ENCODE measurements at regions not wholly inside any gene's neighbourhood (a gene's known extent, or its start where the extent isn't known, plus 50 kb on each side); places are given as distances from the start of the nearest gene placed in this dataset.

DNA sequence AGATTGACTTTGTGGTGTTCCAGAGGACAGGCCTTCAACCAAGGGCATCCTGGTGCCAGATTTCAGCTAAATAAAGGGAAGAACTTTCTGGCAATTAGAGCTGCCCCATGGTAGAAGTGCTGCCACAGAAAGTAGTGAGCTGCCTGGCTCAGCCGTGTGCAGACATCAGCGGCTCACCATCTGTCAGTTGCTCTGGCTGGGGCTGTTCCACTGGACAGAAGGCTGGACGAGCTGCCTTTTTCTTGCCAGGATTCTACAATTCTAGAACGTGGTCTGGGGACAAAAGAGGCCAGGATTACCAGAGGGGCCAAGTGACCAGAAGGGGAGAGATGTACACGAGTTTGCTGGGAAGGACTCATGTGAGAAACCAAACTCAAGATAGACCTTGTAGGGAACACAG, 107.0 kb upstream of the RPL38 start:
- no peak for DNase-seq

DNA sequence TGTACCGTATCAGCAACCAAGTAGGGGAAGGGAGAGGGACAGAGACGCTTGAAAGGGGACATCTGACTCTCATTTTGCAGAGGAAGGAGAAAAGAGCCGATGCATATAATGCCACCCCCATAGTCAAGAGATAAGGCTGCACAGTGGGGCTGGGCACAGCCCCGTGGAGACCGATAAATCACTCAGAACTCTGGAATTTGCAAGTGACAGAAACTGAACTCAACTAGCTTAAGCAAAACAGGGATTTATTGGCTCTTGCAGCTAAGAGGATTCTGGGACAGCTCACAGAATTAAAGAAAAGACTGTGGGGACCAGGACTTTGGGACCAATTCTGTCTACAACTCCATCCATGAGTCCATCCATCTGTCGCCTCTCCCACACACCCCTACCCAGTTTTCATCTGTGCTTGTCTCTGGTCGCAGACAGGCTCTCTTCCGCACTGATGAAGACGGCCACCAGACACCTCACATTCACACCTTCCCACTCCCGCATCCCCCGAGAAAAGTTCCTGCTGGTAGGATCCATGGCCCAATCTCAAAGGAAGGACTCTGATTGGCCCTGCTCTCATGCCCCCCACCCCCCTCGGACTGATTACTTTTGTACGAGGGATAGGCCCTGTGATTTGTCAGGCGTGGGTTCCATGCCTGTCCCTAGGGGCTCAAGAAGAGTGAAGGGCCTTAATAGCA, 105.9 kb upstream of the RPL38 start:
- DNase-seq: no peak

DNA sequence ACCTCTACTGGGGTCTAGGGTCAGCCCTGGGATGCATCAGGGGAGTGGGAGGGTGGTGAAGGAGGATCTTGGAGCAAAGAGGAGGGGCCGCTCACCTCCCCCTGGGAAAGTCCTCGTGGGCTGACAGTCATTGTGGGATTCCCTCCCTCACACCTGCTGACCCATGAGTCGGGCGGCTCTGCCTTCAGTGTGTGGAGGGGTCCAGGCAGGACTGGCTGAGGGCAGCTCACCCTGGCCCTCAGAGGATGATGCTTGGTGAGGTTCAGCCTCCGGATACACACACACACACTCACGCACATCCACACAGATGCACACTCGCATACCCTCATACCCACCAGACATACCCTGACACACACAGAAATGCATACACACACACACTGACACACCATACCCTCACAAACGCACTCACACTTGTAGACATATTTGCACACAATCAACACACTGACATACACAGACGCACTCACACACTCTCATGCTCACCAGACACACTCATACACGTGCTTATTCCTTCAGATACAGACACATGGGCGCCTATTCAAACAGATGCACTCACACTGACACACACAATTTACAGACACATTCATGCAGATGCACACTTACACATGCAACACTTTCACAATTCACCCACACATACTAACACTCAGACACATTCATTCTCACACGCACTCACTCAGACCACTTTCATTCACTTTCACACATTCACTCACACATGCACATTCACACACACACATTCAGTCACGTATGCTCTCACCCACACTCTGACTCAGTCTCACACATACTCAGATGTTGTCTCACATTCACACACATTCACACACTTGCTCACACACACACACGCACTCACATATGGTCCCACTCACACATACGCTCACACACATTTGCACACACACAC, 105.1 kb upstream of the RPL38 start:
- no peak for DNase-seq

DNA sequence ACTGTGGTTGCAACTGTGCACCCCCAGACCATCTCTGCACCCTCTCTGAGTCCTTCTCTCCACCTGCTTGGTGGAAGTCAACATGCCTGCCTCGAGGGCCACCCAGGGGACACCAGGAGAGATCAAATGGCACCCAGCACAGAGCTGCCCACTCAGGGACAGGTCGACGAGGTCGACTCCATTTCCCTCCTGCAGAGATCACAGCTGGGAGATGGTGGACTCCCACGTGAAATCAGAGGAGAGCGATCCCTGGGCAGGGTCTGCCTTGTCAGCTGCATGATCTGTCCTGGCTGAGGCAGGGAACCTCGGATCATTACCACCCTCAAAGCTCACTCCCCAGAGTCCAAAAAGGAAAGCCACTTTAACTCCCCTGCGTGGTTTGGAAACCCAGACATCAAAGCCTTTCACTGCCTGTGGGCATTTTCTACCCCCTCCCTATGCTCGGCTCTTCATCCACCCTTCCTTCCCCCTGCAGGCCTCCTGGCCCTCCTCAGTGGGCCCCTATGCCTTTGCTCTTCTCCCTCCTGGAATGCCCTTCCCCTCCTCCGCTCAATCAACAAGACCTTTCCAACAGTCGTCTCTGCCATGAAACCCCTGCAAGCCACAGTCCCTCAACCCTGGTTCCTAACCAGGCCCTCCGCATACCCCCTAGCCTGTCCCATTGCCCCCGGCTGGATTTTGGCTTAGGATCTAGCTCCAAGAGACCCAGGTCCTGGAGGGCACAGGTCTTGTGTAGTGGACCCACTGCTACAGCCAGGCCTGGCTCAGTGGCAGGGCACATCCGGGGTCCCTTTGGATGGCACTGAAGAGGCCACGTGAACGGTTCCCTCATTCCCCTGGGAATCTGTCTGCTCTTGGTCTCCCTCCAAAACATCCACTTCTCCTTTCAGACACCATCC, 103.8 kb upstream of the RPL38 start:
- DNase-seq: no peak

DNA sequence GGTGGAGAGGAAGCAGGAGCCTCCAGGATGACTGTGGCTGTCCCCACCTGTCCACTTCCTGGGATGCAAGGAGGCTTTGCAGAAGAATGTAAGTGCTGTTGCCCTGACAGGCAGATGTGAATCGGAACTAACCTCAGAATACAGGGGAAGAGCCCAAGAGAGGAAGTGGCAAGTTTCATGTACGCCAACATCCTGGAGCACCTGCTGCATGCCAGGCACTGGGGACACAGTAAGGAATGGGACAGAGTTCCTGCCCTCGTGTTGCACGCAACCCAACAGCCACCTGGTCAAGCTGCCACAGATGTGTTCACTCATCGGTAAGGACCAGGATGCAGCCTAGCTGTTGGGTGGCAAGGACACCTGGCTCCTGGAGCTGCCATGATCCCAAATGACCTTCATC, 98.6 kb upstream of the RPL38 start:
- no peak for DNase-seq

DNA sequence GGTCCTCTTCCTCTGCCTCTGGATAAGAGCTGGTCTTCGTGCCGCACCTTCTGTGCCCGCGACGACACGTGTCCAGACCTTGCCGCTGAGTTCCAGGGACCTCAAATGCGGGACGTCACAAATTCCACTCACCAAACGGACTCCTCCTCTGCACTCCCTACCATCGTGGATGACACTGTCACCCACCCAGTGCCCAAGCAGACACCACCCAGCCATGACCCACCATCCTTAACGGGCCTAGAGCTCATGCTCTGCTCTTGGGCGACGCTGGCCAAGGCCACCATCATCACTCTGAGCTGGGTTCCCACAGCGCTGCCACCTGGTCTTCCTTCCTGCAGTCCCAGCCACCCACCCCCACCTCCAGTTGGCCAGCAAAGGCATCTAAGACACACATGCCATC, 96.4 kb upstream of the RPL38 start:
- DNase-seq: no peak

DNA sequence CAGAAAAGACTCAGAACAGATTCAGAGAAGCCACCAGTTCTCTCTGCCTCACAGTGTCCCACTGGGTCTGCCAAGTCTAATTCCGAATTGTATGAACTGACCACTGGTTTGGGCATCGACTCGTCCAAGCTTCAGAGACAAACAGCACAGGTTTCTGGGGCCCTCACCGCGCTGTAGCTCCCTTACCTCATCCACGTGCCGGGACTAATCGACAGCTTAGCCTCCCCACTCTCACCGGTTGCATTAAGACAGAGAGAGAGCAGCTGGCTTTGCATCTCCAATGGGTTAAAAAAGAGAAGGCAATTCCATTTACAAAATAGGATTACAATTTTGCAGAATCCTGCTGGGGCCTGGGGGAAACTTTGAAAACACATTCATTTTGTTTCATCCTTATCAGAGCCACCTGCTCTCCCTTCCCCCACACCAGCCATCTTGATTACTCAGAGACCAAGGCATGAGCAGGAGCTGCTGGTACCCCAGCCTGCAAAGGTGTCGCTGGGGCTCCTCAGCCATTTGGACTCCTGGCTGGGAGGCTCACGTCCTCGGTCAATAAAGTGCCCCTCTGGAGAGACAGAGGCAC, 95.3 kb upstream of the RPL38 start:
- no peak for DNase-seq

DNA sequence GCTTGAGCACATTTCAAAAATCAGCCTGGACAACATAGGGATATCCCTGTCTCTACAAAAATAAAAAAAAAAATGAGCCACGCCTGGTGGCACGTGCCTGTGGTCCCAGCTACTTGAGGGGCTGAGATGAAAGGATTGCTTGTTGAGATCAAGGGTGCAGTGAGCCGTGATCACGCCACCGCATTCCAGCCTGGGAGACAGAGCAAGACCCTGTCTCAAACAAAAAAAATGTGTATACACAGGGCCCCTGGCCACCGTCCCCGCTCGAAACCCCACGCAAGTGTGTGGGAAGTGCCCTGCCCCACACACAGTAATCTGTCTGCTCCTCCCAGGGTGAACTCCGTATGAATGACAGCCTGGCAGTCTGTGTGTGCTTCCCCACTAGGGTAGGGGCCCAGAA, 93.0 kb upstream of the RPL38 start:
- DNase-seq: no peak

DNA sequence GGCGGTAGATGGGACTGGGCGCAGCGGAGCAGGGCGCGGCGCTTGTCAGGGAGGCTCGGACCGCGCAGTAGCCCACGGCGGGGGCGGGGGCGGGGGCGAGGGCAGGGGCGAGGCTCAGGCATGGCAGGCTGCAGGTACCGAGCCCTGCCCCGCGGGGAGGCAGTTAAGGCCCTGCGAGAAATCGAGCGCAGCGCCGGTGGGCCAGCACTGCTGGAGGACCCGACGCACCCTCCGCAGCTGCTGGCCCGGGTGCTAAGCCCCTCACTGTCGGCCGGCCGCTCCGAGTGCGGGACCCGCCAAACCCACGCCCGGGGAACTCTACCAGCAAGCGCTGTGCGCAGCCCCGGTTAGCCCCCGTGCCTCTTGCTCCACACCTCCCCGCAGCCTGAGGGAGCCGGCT, 90.2 kb upstream of the RPL38 start:
- no peak for DNase-seq

DNA sequence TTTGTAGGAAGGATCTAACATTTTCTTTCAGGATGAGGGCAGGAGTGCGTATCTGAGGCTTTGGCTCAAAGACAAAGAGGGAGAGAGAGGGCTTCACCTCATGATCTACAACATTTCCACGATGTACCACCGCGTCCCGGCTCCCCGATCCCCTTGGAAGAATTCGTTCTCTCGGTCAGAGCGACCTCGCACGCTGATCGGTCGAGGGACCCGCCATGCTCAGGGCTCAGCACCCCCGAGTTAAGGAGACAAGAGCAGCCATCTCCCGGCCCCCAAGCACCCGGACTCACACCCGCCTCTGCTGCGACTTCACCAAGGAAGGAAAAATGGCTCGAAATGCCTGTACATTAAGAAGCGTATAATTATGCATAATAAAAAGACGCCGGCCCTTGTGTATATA, 89.5 kb upstream of the RPL38 start:
- DNase-seq: no peak

DNA sequence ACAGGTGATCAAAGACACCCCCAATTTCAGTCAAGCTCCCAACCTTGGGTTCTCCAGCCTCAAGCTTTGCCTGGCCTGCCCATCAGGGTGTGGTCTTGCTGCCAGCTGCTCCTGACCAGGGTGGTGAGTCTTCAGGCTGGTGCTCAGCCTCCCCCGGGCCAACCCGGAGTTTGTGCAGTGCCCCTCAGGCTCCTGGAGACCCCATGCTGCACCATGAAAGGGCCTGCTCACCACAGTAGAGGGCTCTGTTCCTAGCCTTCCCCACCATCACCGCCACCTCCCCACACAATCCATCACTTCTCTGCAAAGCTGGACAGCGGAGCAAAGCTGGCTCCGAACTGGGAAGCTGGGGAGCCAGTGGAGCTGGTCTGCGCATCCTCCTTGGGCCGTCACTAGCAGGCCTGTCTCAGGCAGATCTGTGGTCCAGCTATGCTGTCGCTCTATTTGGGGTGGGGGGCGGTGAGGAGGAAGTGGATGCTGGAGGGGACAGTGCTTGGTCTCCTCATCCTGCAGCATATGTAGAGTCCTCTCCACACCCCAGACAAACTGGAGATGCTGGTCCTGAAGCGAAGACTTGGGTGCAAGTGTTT, 88.5 kb upstream of the RPL38 start:
- no peak for DNase-seq

DNA sequence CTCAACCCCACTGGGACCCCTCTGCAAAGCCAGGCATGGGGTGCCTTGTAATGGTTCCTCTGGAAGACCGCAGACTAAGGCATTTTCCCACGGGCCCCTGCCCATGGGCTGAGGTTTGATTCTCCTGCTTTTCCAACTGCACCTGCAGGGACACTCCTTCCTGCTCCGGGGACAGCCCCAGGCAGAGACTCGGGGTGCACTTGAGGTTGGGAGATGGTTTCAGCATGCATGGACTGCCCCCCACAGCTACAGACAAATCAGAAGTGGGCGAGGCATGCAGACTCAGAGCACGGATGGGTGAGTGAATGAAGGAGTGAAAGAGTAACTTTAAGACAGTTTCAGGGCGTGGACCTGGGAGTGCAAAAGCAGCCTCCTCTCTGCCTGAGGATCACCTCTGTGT, 87.9 kb upstream of the RPL38 start:
- no peak for DNase-seq

DNA sequence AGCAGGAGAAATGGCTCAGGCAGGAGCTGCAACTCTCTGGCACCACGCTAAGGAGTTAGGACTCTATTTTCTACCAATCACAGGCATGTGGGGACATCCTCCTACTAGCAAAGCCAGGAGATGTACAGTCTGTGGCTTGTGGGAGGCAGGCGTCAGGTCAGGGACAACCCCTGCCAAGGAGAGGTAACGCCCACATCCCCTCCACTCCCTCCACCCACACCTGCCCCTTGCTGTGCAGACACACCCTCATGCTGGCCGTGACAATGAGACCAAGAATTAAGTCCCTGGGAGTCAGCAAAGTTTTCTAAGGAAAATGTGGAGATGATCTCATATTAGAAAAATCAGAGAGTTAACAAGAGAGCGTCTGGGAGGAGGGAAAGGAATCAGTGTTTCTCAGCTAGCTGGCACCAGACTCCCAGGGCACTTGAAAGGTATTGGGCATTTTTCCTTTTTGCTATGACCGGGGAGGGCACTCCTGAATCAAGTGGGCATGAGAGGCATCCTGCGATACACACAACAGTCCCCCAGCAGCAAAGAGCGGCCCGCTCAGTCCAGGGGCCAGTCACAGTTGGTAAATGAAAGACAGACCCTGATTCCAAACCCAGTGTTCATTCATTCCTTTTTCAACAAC, 87.3 kb upstream of the RPL38 start:
- DNase-seq: no peak

DNA sequence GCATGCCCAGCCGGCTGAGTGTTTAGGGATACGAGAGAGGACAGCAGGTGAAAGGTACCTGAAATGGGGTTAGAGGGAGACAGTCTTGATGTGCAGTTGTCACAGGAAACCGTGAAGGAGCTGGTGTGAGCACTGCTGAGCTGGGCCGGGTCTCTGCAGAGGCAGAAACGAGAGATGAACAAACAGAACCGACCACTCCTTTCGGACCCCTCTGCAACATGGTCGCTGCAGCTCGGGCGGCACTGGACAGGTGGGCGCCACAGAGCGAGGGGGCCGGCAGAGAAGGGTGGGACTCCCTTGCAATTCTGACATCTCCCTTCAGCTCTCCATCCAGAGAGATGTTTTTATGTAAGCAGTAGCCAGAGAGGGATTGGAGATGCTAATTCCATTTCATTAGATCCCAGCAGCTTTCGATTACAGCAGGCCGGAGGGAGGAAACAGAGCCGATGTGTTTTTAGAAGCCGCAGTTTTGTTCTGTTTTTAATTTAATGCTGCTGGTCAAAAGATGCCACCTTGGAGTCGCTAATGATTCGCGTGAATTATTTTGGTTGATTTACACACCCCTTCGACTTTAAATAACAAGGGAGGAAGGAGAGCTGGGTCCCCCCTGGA, 86.3 kb upstream of the RPL38 start:
- DNase-seq: no peak

DNA sequence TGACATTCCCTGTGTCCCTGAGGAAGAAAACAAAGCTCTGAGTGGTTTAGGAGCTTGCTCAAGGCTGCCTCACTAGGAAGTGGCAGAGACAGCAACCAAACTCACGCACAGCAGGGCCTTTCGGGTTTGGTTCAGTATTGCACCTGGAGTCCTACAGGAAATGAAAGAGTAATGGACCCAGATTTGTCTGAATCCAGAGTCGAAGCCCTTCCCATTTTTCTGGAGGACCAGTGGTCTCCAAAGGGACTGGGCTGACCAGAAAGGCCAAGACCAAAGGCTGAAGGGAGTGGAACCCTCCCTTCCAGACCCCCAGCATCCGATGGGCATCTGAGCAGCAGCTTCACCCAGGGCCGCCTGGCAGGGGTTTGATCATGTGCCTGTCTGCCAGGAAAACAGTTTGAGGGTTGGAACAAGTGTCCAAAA, 85.5 kb upstream of the RPL38 start:
- DNase-seq: no peak

DNA sequence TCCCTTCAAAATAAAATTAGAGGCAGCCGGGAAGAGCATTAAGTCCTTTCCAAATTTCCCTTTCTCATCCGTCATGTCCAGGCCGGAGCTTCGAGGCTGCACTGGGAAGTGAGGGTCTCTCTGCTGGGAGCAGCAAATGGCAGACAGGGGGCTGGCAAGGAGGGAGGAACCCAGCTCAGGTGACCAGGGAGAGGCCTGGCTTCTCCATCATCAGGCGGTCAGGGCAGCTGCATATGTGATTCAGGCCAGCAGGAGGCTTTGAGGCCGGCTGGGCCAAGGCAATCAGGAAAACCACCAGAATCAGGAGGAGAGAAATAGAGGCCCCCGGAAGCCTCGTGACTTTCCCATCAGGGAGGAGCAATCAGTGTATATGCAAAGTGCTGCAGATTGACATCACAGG, 85.0 kb upstream of the RPL38 start:
- DNase-seq: no peak

DNA sequence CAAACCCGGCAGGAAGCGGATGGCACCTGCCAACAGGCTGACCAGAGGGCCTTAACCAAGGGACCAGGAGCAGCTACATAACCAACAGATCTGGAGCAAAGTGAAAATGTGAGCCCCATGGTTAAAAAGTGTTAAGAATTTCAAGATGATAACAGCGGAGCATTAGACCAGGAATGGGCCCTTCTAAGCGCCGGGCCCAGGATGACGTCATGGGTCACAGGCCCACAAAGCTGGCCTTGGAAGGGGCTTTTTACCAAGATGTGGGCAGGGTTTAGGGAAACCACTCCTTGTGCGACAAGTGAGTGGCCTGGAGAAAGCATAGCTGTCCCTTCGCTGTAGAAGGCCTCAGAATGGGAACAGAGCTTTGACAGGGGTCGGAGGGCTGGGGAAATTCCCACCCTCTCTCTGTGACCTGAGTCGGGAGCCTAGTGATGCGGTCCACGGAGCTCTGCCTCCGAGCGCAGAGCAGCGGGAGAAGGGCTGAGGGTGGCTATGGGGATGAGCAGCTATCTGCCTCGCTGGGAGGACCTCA, 84.4 kb upstream of the RPL38 start:
- no peak for DNase-seq

DNA sequence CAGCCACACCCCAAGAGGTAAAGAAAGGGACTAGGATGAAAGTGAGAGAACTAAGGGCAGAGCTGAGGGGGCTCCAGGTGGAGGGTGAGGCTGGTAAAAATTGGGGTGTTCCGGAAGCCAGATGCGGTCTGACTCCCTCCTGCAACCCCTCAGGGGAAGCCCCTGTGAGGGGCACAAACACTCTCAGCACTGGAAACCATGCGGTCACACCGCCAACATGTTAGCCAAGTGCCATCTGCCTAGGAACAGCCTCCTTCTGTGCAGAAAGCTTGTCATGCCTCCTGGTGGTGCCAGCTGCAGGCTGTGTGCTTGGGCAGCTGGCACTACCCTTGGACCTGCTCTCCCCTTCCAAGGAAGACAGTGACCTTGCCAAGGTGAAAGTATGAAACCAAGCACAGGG, 83.5 kb upstream of the RPL38 start:
- no peak for DNase-seq

DNA sequence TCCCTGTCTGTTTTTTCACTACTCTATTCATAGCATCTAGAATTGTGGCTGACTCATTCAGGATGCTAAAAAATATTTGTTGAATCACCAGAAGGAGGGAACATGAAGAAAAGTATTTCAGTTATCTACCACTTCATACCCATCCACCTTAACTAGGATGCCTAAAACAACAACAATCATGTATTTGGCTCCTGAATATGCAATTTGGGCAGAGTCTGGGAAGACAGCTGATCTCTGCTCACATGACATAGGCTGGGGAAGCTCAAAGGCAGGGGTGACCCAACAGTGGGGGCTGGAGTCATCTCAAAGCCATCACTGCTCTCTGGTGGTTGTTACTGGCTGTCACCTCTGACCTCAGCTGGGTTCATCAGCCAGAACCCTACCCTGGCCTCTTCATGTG, 80.1 kb upstream of the RPL38 start:
- DNase-seq: no peak

DNA sequence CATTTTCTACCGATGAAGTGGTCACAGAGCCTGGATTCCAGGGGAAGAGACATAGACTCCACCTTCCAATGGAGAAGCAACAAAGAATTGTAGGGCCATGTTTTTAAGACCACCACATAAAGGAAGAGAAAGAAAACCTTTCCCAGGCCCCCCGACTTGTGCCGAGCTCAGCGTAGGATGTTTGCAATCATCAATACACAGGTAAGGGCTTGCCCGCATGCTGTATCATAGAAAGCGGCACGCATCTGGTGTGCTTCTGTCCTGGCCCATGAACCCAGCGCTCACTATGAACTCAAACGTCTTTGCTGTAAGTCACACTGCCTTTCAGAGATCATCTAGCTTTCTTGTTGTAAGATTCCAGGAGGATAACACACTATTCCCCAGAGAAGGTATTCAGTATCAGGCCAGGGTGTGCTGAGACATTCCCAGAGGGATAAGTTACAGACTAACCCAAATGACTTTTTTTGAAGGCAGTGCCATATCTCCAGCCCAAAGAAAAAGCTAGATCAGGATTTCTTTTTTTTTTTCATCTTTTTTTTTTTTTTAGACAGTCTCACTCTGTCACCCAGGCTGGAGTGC, 79.5 kb upstream of the RPL38 start:
- DNase-seq: no peak

DNA sequence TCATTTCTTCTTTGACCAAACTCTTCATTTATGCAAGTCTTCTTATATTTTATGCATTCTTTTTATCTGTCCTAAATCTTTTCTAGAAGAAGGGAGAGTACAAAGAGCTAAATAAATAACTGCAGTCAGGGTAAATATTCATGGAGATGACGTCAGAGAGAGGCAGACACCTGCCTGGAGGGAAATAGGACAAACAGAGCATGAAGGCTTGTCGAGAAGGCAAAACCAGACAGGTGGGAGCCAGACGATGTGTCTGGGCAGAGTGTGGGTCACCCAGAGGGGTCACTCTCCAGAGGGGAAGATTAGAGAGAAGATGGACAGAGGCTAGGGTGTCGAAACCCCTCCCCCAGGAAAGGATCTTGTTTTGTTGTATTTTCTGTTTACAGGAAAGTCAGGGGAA, 78.3 kb upstream of the RPL38 start:
- no peak for DNase-seq

Measured in NCI-H2081 treated with DMSO at 0.1 percent for 48 hours (cell line).